GM19023 (cell line): ENCODE measurements at regions not wholly inside any gene's neighbourhood (a gene's known extent, or its start where the extent isn't known, plus 50 kb on each side); places are given as distances from the start of the nearest gene placed in this dataset.
A peak's percentile ranks its signal among the peaks of the same experiment; 100 is the strongest.
"Not testable (repeated sequence)": the region's sequence is repeated elsewhere in the genome, so short reads cannot be mapped to it uniquely, and the experiment has no call there.

Experiments used
- ATAC-seq: cut with Tn5 transposase; IDR thresholded peaks from one replicate; pipeline ENCODE4 v1.9.1; 2021; ENCODE audit warnings: mild to moderate bottlenecking, moderate library complexity; ENCODE audit not compliant: unreplicated experiment

DNA sequence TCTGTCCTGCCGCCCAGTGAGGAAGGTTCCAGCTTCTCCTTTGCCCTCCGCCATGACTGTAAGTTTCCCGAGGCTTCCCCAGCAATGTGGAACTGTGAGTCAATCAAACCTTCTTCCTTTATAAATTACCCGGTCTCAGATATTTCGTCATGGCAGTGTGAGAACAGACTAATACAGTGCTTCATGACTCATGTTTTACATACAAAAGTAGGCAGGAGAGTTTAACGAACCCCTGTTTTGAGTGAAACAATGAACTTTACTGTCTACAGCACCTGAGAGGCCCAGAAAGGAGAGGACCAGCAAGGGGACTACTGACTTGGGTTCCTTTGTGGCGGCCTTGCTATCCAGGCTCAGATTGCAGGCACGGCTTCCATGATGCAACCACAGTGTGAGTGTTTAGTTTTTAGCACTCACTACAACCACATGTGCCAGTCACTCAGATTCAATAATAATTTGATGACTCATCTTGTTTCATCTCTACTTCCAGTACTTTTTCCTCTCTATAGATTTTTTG is 139.1 kb upstream of the CLINT1 start:
- ATAC-seq = no peak

GRCh38 chr5:157994906-157995519 is 136.1 kb upstream of the CLINT1 start:
- ATAC-seq = peak; percentile 74

GRCh38 chr5:157993986-157994691 is 135.2 kb upstream of the CLINT1 start:
- ATAC-seq = no peak

GRCh38 chr5:157993201-157993600 is 134.3 kb upstream of the CLINT1 start:
- ATAC-seq = no peak

- ATAC-seq = no peak
Measured at GRCh38 chr5:157990583-157991181, 131.7 kb upstream of the CLINT1 start.

- ATAC-seq = no peak
Measured at GRCh38 chr5:157989296-157989695, 130.4 kb upstream of the CLINT1 start.

GRCh38 chr5:157987259-157987658 is 128.3 kb upstream of the CLINT1 start:
- ATAC-seq = no peak

DNA sequence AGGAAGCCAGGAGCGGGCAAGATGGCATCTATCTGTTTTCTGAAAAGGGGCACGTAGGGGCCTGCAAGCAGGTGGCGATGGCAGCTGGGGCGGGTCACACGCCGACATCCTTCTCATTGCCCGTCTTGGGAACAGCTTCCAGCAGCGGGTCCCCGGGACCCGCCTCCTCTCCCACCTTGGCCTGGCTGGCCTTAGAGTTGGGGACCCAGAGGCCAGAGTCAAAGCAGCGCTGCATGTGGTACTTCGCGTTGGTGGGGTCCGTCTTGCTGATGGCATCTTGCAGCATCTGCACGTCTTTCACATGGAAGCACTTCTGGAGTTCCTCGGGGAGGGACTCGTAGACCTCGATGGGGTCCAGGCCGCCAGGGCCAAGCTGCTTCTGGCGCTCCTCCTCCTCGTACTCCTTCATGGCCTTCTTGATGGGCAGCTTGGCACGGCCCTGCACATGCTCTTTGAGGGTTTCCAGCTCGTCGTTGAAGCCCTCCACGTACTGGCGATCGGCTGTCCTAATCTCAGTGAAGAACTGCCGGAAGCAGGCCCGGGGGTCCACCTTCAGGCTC is 127.6 kb upstream of the CLINT1 start:
- ATAC-seq = no peak

DNA sequence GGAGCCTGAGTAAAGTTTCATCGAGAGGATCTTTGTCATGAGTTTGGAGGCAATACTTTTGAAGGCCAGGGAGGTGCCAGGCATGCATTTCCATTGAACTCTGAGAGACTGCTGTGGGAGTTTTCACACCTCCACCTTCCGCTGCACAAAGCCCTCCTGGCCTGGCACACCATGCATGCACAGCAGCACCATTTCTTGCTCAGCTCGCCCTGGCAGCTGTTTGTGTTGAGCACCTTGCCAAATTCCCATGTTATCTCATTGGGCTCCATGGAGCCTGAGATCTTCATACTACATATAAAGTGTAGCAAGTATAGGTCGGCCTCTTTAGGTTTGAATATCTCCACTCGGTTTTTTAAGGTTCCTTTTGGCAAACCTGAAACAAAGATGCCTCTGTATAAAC is 125.7 kb upstream of the CLINT1 start:
- ATAC-seq = no peak

- ATAC-seq = no peak
Measured at GRCh38 chr5:157983906-157984551, 125.1 kb upstream of the CLINT1 start.

DNA sequence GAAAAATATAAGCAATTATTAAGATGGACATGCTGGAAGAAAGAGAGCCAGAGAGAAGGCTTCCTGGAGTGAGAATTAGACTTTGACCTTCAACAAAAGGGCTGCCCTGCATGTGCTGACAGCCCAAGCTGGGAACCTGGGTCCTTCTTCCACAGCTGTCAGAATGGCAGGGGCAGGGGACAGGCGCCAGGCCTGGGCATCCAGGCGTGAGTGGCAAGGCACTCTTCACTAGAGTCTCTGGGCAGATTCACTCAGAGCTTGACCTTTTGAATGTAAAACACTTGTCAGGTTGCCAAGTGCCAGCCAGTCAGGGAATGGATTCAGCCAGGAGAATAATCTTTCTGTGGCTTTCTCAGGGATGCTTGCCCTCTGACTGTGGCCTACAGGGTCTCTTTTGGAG is 119.1 kb upstream of the CLINT1 start:
- no peak for ATAC-seq

- ATAC-seq = no peak
Measured at GRCh38 chr5:157976429-157976828, 117.5 kb upstream of the CLINT1 start.

DNA sequence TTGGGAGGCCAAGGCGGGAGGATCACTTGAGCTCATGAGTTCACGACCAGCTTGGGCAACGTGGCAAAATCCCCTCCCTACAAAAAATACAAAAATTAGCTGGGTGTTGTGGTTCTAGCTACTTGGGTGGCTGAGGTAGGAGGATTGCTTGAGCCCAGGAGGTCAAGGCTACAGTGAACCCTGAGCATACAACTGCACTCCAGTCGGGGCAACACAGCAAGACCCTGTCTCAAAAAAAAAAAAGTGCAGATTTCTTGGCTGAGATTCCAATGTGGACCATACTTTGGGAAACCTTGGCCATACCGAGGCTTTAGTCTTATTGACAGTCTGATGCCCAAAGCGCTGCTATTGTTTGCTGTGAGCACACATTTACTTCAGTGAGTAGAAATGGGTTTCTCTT is 113.6 kb upstream of the CLINT1 start:
- ATAC-seq = no peak

- no peak for ATAC-seq
Measured at GRCh38 chr5:157971571-157972216, 112.7 kb upstream of the CLINT1 start.

- ATAC-seq = not testable (repeated sequence)
Measured at GRCh38 chr5:157968570-157968969, 109.6 kb upstream of the CLINT1 start.

GRCh38 chr5:157965989-157966388 is 107.0 kb upstream of the CLINT1 start:
- ATAC-seq = no peak

GRCh38 chr5:157965040-157965678 is 106.2 kb upstream of the CLINT1 start:
- ATAC-seq = no peak

DNA sequence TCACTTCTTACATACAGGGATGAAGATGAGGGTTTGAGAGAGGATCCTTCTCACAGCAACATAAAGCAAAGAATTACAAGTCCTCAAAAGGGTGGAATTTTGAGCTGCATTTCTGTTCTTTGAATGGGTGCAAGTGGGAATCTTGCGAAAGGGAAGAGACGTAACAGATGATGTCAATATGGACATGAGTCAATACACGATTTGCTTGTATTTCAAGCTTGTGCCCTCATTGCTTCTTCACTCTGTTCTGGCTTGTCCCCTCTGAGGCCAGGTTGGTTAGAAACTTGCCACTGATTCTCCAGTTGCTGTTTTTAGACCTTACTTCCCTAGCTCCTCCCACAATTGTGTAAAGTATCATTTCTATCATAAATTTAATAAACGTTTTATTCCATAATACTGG is 104.8 kb upstream of the CLINT1 start:
- ATAC-seq = no peak

DNA sequence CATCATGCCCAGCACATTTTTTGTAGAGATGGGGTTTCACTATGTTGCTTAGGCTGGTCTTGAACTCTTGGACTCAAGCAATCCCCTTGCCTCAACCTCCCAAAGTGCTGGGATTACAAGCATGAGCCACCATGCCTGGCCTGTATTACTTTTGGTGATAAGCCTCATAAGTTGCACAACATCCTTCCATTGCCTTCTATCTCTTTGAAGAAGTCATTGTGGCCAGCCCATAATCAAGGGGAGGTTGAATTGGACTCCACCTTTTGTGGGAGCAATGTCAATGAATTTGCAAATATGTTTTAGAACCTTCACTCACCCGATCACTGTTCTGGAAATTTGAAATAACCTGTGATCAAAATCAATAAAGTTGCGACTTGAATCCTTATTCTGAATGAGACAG is 104.3 kb upstream of the CLINT1 start:
- ATAC-seq = no peak

DNA sequence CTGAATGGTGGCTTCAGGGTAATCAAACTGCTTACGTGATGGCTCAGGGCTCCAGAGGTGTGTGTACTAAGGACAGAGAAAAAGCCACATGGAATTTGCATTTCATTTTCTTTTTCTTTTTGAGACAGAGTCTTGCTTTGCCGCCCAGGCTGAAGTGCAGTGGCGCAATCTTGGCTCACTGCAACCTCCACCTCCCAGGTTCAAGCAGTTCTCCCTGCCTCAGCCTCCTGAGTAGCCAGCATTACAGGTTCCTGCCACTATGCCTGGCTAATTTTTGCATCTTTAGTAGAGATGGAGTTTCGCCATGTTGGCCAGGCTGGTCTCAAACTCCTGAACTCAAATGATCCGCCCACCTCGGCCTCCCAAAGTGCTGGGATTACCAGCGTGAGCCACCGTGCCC is 103.7 kb upstream of the CLINT1 start:
- ATAC-seq = not testable (repeated sequence)
